ENCODE measurements at regions not wholly inside any gene's neighbourhood (a gene's known extent, or its start where the extent isn't known, plus 50 kb on each side); places are given as distances from the start of the nearest gene placed in this dataset.

GRCh38 chr12:84036912-84037311, 875.7 kb downstream of the SLC6A15 start:
- TF ChIP-seq, protein P1, sequence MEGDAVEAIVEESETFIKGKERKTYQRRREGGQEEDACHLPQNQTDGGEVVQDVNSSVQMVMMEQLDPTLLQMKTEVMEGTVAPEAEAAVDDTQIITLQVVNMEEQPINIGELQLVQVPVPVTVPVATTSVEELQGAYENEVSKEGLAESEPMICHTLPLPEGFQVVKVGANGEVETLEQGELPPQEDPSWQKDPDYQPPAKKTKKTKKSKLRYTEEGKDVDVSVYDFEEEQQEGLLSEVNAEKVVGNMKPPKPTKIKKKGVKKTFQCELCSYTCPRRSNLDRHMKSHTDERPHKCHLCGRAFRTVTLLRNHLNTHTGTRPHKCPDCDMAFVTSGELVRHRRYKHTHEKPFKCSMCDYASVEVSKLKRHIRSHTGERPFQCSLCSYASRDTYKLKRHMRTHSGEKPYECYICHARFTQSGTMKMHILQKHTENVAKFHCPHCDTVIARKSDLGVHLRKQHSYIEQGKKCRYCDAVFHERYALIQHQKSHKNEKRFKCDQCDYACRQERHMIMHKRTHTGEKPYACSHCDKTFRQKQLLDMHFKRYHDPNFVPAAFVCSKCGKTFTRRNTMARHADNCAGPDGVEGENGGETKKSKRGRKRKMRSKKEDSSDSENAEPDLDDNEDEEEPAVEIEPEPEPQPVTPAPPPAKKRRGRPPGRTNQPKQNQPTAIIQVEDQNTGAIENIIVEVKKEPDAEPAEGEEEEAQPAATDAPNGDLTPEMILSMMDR (conservative IDR thresholded peaks at IDR 0.05): no peak
- TF ChIP-seq ZFX (IDR thresholded peaks at IDR 0.05): no peak
